PC-3 (cell line): ENCODE measurements at regions not wholly inside any gene's neighbourhood (a gene's known extent, or its start where the extent isn't known, plus 50 kb on each side); places are given as distances from the start of the nearest gene placed in this dataset.

Experiments used
- ATAC-seq: fragments of 200-7000 bp; cut with Tn5 transposase; 2 replicates; pipeline ENCODE4 v1.9.1; 2020; ENCODE audit warnings: mild to moderate bottlenecking, moderate library complexity
- BruUV-seq: library from RNA; stranded (reverse); fragments of 400-500 nt; replicated peaks from 2 replicates; lab custom pipeline; 2021; lab: Mats Ljungman, UMichigan
- CTCF ChIA-PET: fragments of 300-600 bp; sonication (Branson Sonifier 250); formaldehyde crosslinking; loops from one replicate; lab custom pipeline; 2022; ENCODE audit warnings: antibody characterized with exemption; lab: Charles Lee
- POLR2A ChIA-PET: fragments of 300-600 bp; sonication (Branson Sonifier 250); formaldehyde crosslinking; loops from one replicate; lab custom pipeline; 2022; ENCODE audit warnings: antibody characterized with exemption; ENCODE audit not compliant: unreplicated experiment; lab: Charles Lee
- DNase-seq: peaks from one replicate; pipeline ENCODE4 v3.0.0-alpha.2; 2015
- H2AFZ ChIP-seq: fragments of 300-600 bp; sonication (generic); 2 replicates; pipeline ENCODE4 v1.6.0; 2016; ENCODE audit warnings: antibody characterized with exemption, low read length
- H3F3A ChIP-seq: fragments of 300-600 bp; sonication (generic); one replicate; pipeline ENCODE4 v1.6.0; 2017; ENCODE audit warnings: antibody characterized with exemption, low read length, control low read depth, mild to moderate bottlenecking; ENCODE audit not compliant: unreplicated experiment
- H3K27ac ChIP-seq: fragments of 300-600 bp; sonication (generic); 2 replicates; pipeline ENCODE4 v1.5.1; 2016; ENCODE audit warnings: mild to moderate bottlenecking, low read length
- H3K27me3 ChIP-seq: fragments of 300-600 bp; sonication (generic); 2 replicates; pipeline ENCODE4 v1.6.1; 2016; ENCODE audit warnings: low read length, mixed read lengths
- H3K36me3 ChIP-seq: fragments of 300-600 bp; sonication (generic); 2 replicates; pipeline ENCODE4 v1.6.1; 2016; ENCODE audit warnings: low read depth, mixed run types, low read length, mixed read lengths
- H3K4me1 ChIP-seq: fragments of 300-600 bp; sonication (generic); 2 replicates; pipeline ENCODE4 v1.5.1; 2016; ENCODE audit warnings: low read length; ENCODE audit not compliant: insufficient read depth
- H3K4me2 ChIP-seq: fragments of 300-600 bp; sonication (generic); 2 replicates; pipeline ENCODE4 v1.6.0; 2016; ENCODE audit warnings: low read length
- H3K4me3 ChIP-seq: fragments of 300-600 bp; sonication (generic); 2 replicates; pipeline ENCODE4 v1.5.1; 2016; ENCODE audit warnings: mild to moderate bottlenecking, low read length, mixed read lengths
- H3K79me2 ChIP-seq: fragments of 300-600 bp; sonication (generic); 2 replicates; pipeline ENCODE4 v1.6.1; 2017; ENCODE audit warnings: low read length, mixed read lengths
- H3K9ac ChIP-seq: fragments of 300-600 bp; sonication (generic); 2 replicates; pipeline ENCODE4 v1.6.0; 2016; ENCODE audit warnings: mild to moderate bottlenecking, low read length
- H3K9me2 ChIP-seq: fragments of 300-600 bp; sonication (generic); replicated peaks from 2 replicates; pipeline ENCODE4 v1.6.1; 2016; ENCODE audit warnings: mixed run types, low read length, mixed read lengths
- H3K9me3 ChIP-seq: fragments of 300-600 bp; sonication (generic); 2 replicates; pipeline ENCODE4 v1.6.1; 2016; ENCODE audit warnings: low read length, mixed read lengths
- H4K20me1 ChIP-seq: fragments of 300-600 bp; sonication (generic); 2 replicates; pipeline ENCODE4 v1.6.1; 2016; ENCODE audit warnings: low read length, mixed read lengths
- EZH2 ChIP-seq: fragments of 300-600 bp; sonication (generic); IDR thresholded peaks from one replicate; pipeline ENCODE4 v1.6.1; 2017; ENCODE audit warnings: antibody characterized with exemption, mild to moderate bottlenecking, low read length; ENCODE audit not compliant: unreplicated experiment
- EZH2phosphoT487 ChIP-seq: fragments of 300-600 bp; sonication (generic); IDR thresholded peaks from 2 replicates; pipeline ENCODE4 v1.6.1; 2018; ENCODE audit warnings: mild to moderate bottlenecking, antibody characterized with exemption, low read length, borderline replicate concordance
- intact Hi-C: fragments of 100-400 bp; cut with micrococcal nuclease; formaldehyde crosslinking; loops from 2 replicates; pipeline ENCODE4 v1.9.0; 2023
- TF ChIP-seq, protein P1 (sequence below): fragments of 300-600 bp; sonication (generic); conservative IDR thresholded peaks from 2 replicates; pipeline ENCODE4 v1.5.1; 2017; ENCODE audit warnings: antibody characterized with exemption, low read depth, mild to moderate bottlenecking, low read length

GRCh38 chr6:168227840-168228239 is 91.7 kb downstream of the DACT2 start:
- no peak for ATAC-seq
- POLR2A ChIA-PET: no interaction called here

DNA sequence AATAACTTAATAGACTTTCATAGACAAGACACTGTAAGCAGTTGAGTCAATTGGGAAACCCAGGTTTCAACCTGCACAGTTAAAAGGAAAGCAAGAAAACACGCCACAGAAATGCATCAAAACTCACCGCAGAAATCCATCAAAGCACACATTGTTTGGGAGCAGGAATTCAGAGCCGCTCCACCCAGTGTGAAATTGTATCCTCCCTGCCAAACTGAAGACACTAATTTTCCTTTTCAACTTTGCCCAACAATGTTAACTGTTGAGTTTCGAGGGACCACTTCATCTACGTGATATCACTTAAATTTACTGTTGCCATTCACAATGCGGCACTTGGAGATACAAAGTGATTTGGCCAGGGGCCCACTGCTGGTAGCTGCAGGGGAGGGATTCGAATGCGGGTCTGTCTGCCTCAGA is 92.7 kb downstream of the DACT2 start:
- H3K27ac ChIP-seq: no peak overlapping the region
- H3K4me1 ChIP-seq: no peaks in the 10 kb centered on the region
- ChIA-PET CTCF (no interaction called here), POLR2A (no interaction called here)
- no peaks in the 10 kb centered on the region for H3F3A ChIP-seq
- H4K20me1 ChIP-seq: no peaks in the 10 kb centered on the region
- DNase-seq (no peak), ATAC-seq (no peak)
- no peaks in the 10 kb centered on the region for H3K36me3 ChIP-seq
- TF ChIP-seq, protein P1, sequence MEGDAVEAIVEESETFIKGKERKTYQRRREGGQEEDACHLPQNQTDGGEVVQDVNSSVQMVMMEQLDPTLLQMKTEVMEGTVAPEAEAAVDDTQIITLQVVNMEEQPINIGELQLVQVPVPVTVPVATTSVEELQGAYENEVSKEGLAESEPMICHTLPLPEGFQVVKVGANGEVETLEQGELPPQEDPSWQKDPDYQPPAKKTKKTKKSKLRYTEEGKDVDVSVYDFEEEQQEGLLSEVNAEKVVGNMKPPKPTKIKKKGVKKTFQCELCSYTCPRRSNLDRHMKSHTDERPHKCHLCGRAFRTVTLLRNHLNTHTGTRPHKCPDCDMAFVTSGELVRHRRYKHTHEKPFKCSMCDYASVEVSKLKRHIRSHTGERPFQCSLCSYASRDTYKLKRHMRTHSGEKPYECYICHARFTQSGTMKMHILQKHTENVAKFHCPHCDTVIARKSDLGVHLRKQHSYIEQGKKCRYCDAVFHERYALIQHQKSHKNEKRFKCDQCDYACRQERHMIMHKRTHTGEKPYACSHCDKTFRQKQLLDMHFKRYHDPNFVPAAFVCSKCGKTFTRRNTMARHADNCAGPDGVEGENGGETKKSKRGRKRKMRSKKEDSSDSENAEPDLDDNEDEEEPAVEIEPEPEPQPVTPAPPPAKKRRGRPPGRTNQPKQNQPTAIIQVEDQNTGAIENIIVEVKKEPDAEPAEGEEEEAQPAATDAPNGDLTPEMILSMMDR: no peak
- TF ChIP-seq EZH2phosphoT487: no peak
- no peak for TF ChIP-seq EZH2
- H3K4me2 ChIP-seq: no peak overlapping the region
- no TSS peak for BruUV-seq
- no peak overlapping the region for H2AFZ ChIP-seq
- no peak overlapping the region for H3K9ac ChIP-seq
- H3K79me2 ChIP-seq: no peaks in the 10 kb centered on the region
- no peaks in the 10 kb centered on the region for H3K9me3 ChIP-seq
- intact Hi-C loops: no loop called here
- peaks cover 54% of the 10 kb centered on the region for H3K27me3 ChIP-seq
- H3K9me2 ChIP-seq: no peaks in the 10 kb centered on the region
- no peak overlapping the region for H3K4me3 ChIP-seq

More at GRCh38 chr6:168227840-168228239, 91.7 kb downstream of the DACT2 start:
- Histone ChIP-seq H3K4me1 (no peaks in the 10 kb centered on the region), H3K79me2 (no peaks in the 10 kb centered on the region), H4K20me1 (no peaks in the 10 kb centered on the region), H3K4me2 (no peak overlapping the region), H3K27ac (no peak overlapping the region), H3K9me3 (no peaks in the 10 kb centered on the region), H3K9ac (no peak overlapping the region), H2AFZ (no peak overlapping the region), H3K36me3 (no peaks in the 10 kb centered on the region), H3K4me3 (no peak overlapping the region), H3K9me2 (no peaks in the 10 kb centered on the region), H3F3A (no peaks in the 10 kb centered on the region), H3K27me3 (peaks cover 54% of the 10 kb centered on the region)
- no TSS peak for BruUV-seq
- no peak for DNase-seq
- CTCF ChIA-PET: no interaction called here
- no peak for TF ChIP-seq EZH2phosphoT487
- intact Hi-C loops: no loop called here

- Histone ChIP-seq H3K4me2 (no peak overlapping the region), H4K20me1 (no peaks in the 10 kb centered on the region), H3K9me2 (no peaks in the 10 kb centered on the region), H2AFZ (no peak overlapping the region), H3K27me3 (peaks cover 53% of the 10 kb centered on the region), H3F3A (no peaks in the 10 kb centered on the region), H3K9me3 (no peaks in the 10 kb centered on the region), H3K4me3 (no peak overlapping the region), H3K36me3 (no peaks in the 10 kb centered on the region), H3K9ac (no peak overlapping the region), H3K4me1 (no peaks in the 10 kb centered on the region), H3K79me2 (no peaks in the 10 kb centered on the region), H3K27ac (no peak overlapping the region)
- ChIA-PET CTCF (no interaction called here), POLR2A (no interaction called here)
- TF ChIP-seq, protein P1: no peak
- TF ChIP-seq EZH2: no peak
- no peak for TF ChIP-seq EZH2phosphoT487
- BruUV-seq: no TSS peak
- intact Hi-C loops: no loop called here
- no peak for ATAC-seq
- DNase-seq: no peak
Observed at GRCh38 chr6:168226061-168226752, 93.4 kb downstream of the DACT2 start.
